HCT116 (cell line): ENCODE measurements at regions not wholly inside any gene's neighbourhood (a gene's known extent, or its start where the extent isn't known, plus 50 kb on each side); places are given as distances from the start of the nearest gene placed in this dataset.

Source experiments
- ATAC-seq: fragments of 200-7000 bp; cut with Tn5 transposase; 2 replicates; pipeline ENCODE4 v1.9.1; 2020; ENCODE audit warnings: mild to moderate bottlenecking, moderate library complexity
- BruUV-seq: library from RNA; stranded (reverse); fragments of 400-500 nt; replicated peaks from 2 replicates; lab custom pipeline; 2021; lab: Mats Ljungman, UMichigan
- CTCF ChIA-PET: fragments of 300-600 bp; sonication (Branson Sonifier 250); formaldehyde crosslinking; loops from one replicate; lab custom pipeline; 2021; ENCODE audit warnings: antibody characterized with exemption; lab: Charles Lee
- POLR2A ChIA-PET: fragments of 300-600, 350-600 bp; sonication (Branson Sonifier 250); formaldehyde crosslinking; loops from one replicate; lab custom pipeline; 2021; ENCODE audit warnings: antibody characterized with exemption; lab: Charles Lee
- RAD21 ChIA-PET, 2 experiments: fragments of 300-600 bp; sonication (Branson Sonifier 250); formaldehyde crosslinking; loops; one replicate each; lab custom pipeline; 2023; ENCODE audit warnings: low total read pairs in 2 of 2; ENCODE audit not compliant: uncharacterized antibody in 2 of 2, unreplicated experiment in 2 of 2, low non-redundant PET in 1 of 2; lab: Charles Lee
- DNase-seq: peaks from one replicate; pipeline ENCODE4 v3.0.0-alpha.2; 2010; ENCODE audit warnings: low read depth, low spot score
- H2AFZ ChIP-seq: fragments of 200-600 bp; shearing (Covaris generic), sonication (generic); 2 replicates; pipeline ENCODE4 v1.6.1; 2017; ENCODE audit warnings: low read depth, mixed run types, mixed read lengths, antibody characterized with exemption, low read length; ENCODE audit not compliant: poor library complexity, severe bottlenecking
- H3K27ac ChIP-seq: 2 replicates; pipeline ENCODE4 v1.5.1; 2012; ENCODE audit warnings: low read depth, low read length
- H3K27me3 ChIP-seq: fragments of 200-600 bp; sonication (generic); 2 replicates; pipeline ENCODE4 v1.6.1; 2016; ENCODE audit warnings: mixed run types, low read length, mixed read lengths; ENCODE audit not compliant: insufficient read depth
- H3K36me3 ChIP-seq, 2 experiments: fragments of 200-500 bp in 1 of 2; fragments of 200-600 bp in 1 of 2; sonication (Bioruptor generic) in 1 of 2; sonication (generic) in 1 of 2; 2 replicates each; pipeline versions ENCODE4 v1.5.1 to v1.6.1; 2014 to 2016; ENCODE audit warnings: low read length in 2 of 2, inconsistent platforms in 1 of 2, mixed read lengths in 1 of 2, mixed run types in 1 of 2; ENCODE audit not compliant: insufficient read depth in 2 of 2, control insufficient read depth in 1 of 2
- H3K4me1 ChIP-seq, 2 experiments: fragments of 200-600 bp in 1 of 2; sonication (generic) in 1 of 2; 2 replicates each; pipeline versions ENCODE4 v1.5.1 to v1.6.1; 2012 to 2017; ENCODE audit warnings: low read length in 2 of 2, inconsistent platforms in 1 of 2, mild to moderate bottlenecking in 1 of 2, mixed read lengths in 1 of 2, mixed run types in 1 of 2, moderate library complexity in 1 of 2; ENCODE audit not compliant: insufficient read depth in 2 of 2, control insufficient read depth in 1 of 2
- H3K4me2 ChIP-seq: fragments of 200-600 bp; sonication (generic); 2 replicates; pipeline ENCODE4 v1.6.1; 2017; ENCODE audit warnings: mixed run types, low read length, mixed read lengths
- H3K4me3 ChIP-seq, 2 experiments: fragments of 200-600 bp in 1 of 2; sonication (generic) in 1 of 2; replicated peaks in 1 of 2; 2 replicates each; pipeline ENCODE4 v1.5.1; 2011 to 2016; ENCODE audit warnings: low read length in 2 of 2, control low read depth in 1 of 2, low read depth in 1 of 2, mild to moderate bottlenecking in 1 of 2, mixed read lengths in 1 of 2, mixed run types in 1 of 2
- H3K79me2 ChIP-seq: fragments of 200-600 bp; sonication (generic); 2 replicates; pipeline ENCODE4 v1.6.1; 2017; ENCODE audit warnings: mild to moderate bottlenecking, mixed run types, low read length, moderate library complexity, mixed read lengths; ENCODE audit not compliant: insufficient read depth
- H3K9ac ChIP-seq: fragments of 200-600 bp; sonication (generic); 2 replicates; pipeline ENCODE4 v1.6.1; 2016; ENCODE audit warnings: low read length, mixed read lengths
- H3K9me2 ChIP-seq: fragments of 200-600 bp; sonication (generic), shearing (Covaris generic); 2 replicates; pipeline ENCODE4 v1.6.1; 2017; ENCODE audit warnings: mixed run types, mild to moderate bottlenecking, moderate library complexity; ENCODE audit not compliant: insufficient read depth
- H3K9me3 ChIP-seq, 2 experiments: fragments of 200-500 bp in 1 of 2; fragments of 200-600 bp in 1 of 2; sonication (Bioruptor generic) in 1 of 2; sonication (generic) in 1 of 2; 2 replicates each; pipeline ENCODE4 v1.6.1; 2014 to 2017; ENCODE audit warnings: low read length in 2 of 2, mixed read lengths in 2 of 2, inconsistent platforms in 1 of 2, low read depth in 1 of 2, mild to moderate bottlenecking in 1 of 2, mixed run types in 1 of 2, moderate library complexity in 1 of 2; ENCODE audit not compliant: control insufficient read depth in 1 of 2, insufficient read depth in 1 of 2
- H4K20me1 ChIP-seq: fragments of 200-600 bp; sonication (generic), shearing (Covaris generic); 2 replicates; pipeline ENCODE4 v1.6.1; 2017; ENCODE audit warnings: mixed run types, mild to moderate bottlenecking, moderate library complexity; ENCODE audit not compliant: insufficient read depth
- ATF3 ChIP-seq: IDR thresholded peaks from 2 replicates; pipeline ENCODE4 v1.6.1; 2012
- CBX3 ChIP-seq: IDR thresholded peaks from 2 replicates; pipeline ENCODE4 v1.6.1; 2012; ENCODE audit warnings: low read depth
- CEBPB ChIP-seq: IDR thresholded peaks from 2 replicates; pipeline ENCODE4 v1.6.1; 2012; ENCODE audit warnings: low read depth
- CTCF ChIP-seq, 3 experiments: fragments of 200-600 bp in 1 of 3; sonication (generic) in 1 of 3; IDR thresholded peaks in 2 of 3; conservative IDR thresholded peaks in 1 of 3; 2 replicates each; pipeline ENCODE4 v1.5.1; 2012 to 2017; ENCODE audit warnings: low read depth in 2 of 3, low read length in 2 of 3, antibody characterized with exemption in 1 of 3, borderline replicate concordance in 1 of 3, control low read depth in 1 of 3, mild to moderate bottlenecking in 1 of 3, mixed read lengths in 1 of 3, mixed run types in 1 of 3, moderate library complexity in 1 of 3; ENCODE audit not compliant: insufficient read depth in 1 of 3
- EGR1 ChIP-seq: IDR thresholded peaks from 2 replicates; pipeline ENCODE4 v1.6.1; 2012; ENCODE audit warnings: low read depth
- ELF1 ChIP-seq: IDR thresholded peaks from 2 replicates; pipeline ENCODE4 v1.6.1; 2012; ENCODE audit warnings: low read depth, borderline replicate concordance
- EZH2 ChIP-seq: fragments of 200-600 bp; sonication (generic); IDR thresholded peaks from 2 replicates; pipeline ENCODE4 v1.6.1; 2017; ENCODE audit warnings: antibody characterized with exemption, mixed run types
- FOSL1 ChIP-seq: IDR thresholded peaks from 2 replicates; pipeline ENCODE4 v1.6.1; 2012; ENCODE audit warnings: low read depth
- JUND ChIP-seq: IDR thresholded peaks from 2 replicates; pipeline ENCODE4 v1.6.1; 2012
- MAX ChIP-seq: IDR thresholded peaks from 2 replicates; pipeline ENCODE4 v1.6.1; 2012
- POLR2A ChIP-seq: IDR thresholded peaks from 2 replicates; pipeline ENCODE4 v1.7.0; 2011; ENCODE audit warnings: borderline replicate concordance; ENCODE audit not compliant: insufficient read depth, insufficient read length; ENCODE audit errors: extremely low read depth
- POLR2AphosphoS5 ChIP-seq: IDR thresholded peaks from 2 replicates; pipeline ENCODE4 v1.6.1; 2011; ENCODE audit warnings: mild to moderate bottlenecking, low read depth, low read length, moderate library complexity
- RAD21 ChIP-seq: IDR thresholded peaks from 2 replicates; pipeline ENCODE4 v1.6.1; 2012; ENCODE audit warnings: low read depth, mild to moderate bottlenecking
- YY1 ChIP-seq: IDR thresholded peaks from 2 replicates; pipeline ENCODE4 v1.6.1; 2011; ENCODE audit warnings: low read length, low read depth, moderate library complexity, mild to moderate bottlenecking; ENCODE audit not compliant: insufficient replicate concordance; ENCODE audit errors: extremely low read depth
- ZFX ChIP-seq: fragments of 450-650 bp; IDR thresholded peaks from 2 replicates; pipeline ENCODE4 v1.6.1; 2017
- ZNF274 ChIP-seq: fragments of 200-500 bp; sonication (Bioruptor generic); IDR thresholded peaks from 2 replicates; pipeline ENCODE4 v1.6.1; 2014; ENCODE audit warnings: mild to moderate bottlenecking, low read depth, low read length, inconsistent platforms
- intact Hi-C: fragments of 100-400 bp; cut with micrococcal nuclease; formaldehyde crosslinking; loops from 2 replicates; pipeline ENCODE4 v1.10.0; 2022
- TF ChIP-seq, protein P1 (sequence below): IDR thresholded peaks from 2 replicates; pipeline ENCODE4 v1.6.1; 2011; ENCODE audit warnings: mild to moderate bottlenecking, low read length, moderate library complexity; ENCODE audit not compliant: insufficient replicate concordance; ENCODE audit errors: extremely low read depth

DNA sequence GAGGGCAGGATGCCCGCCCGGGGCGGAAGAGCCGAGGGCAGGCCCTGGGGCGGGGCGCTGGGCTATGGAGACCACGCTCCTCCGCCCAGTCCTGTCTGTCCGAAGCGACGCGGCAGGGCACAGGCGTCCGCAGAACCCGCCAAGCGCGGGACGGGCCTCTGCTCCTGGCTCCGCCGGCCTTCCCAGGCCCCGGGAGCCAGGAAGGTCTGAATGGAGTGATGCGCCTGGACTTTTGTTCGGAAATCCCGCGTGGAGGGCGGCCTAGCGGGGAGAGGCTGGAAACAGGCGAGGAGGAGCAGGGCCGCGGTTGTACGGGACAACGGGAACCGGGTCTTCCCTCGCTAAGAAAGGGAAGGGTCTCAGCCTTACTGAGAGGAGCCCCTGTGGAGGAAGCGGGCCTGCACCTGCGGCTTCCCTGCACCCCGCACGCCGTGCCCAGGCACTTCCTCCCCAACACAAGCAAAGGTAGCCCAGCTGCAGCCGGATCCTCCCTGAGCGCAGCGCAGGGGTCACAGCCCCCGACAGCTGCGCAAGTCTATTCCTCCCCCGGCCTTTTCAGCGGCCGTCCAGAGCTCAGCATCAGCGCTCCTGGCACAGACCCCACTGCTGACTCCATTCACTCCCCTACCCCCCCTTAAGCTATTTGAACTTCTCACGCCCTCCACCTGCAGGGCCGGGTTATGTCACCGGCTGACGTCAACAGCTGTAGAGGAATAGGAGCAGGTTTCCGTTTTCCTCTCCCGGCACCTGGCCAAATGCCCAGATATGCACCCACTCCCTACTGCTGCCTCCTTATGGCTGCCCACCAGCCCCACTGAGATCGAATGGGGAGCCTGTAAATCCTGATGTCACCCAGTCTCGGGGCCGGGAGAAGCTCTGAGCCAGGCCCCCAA is 143.2 kb upstream of the RET start (continued):
- TF ChIP-seq ZFX: no peak
- no peak for TF ChIP-seq ATF3
- no peak for TF ChIP-seq CEBPB
- no peak for TF ChIP-seq EGR1
- no peak for TF ChIP-seq POLR2AphosphoS5
- TF ChIP-seq JUND: no peak
- no peak for TF ChIP-seq YY1

DNA sequence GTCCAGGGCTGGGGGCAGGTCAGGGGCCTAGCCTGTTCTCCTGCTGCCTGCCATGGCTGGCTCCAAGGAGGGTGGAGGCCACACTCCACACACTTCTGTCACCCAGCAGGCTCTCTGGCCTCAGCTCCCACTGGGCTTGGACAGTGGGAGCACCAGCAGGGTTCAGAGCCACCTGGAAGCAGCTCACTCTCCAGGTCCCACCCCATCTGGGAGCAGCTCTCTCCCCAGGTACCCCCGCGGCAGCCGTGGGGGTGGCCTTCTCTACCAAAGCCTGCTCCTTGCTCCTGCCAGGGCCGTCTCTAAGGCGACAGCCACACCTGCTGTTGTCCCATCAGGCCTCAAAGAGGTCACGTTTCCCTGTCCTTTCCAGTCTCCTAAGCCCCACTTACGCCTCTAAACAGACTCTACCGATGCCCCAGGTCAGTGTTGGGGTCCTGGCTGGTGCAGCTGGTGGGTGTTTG is 142.5 kb upstream of the RET start:
- Histone ChIP-seq H2AFZ (no peak overlapping the region), H3K27ac (no peak overlapping the region), H3K9ac (no peak overlapping the region), H3K4me2 (no peak overlapping the region), H3K9me2 (no peaks in the 10 kb centered on the region), H3K79me2 (no peaks in the 10 kb centered on the region), H3K4me1 (no peaks in the 10 kb centered on the region), H3K4me3 (no peak overlapping the region), H3K27me3 (no peaks in the 10 kb centered on the region), H3K9me3 (no peaks in the 10 kb centered on the region), H3K36me3 (no peaks in the 10 kb centered on the region), H4K20me1 (no peaks in the 10 kb centered on the region)
- no peak for ATAC-seq
- no peak for TF ChIP-seq CEBPB
- TF ChIP-seq ZNF274: no peak
- TF ChIP-seq, protein P1, sequence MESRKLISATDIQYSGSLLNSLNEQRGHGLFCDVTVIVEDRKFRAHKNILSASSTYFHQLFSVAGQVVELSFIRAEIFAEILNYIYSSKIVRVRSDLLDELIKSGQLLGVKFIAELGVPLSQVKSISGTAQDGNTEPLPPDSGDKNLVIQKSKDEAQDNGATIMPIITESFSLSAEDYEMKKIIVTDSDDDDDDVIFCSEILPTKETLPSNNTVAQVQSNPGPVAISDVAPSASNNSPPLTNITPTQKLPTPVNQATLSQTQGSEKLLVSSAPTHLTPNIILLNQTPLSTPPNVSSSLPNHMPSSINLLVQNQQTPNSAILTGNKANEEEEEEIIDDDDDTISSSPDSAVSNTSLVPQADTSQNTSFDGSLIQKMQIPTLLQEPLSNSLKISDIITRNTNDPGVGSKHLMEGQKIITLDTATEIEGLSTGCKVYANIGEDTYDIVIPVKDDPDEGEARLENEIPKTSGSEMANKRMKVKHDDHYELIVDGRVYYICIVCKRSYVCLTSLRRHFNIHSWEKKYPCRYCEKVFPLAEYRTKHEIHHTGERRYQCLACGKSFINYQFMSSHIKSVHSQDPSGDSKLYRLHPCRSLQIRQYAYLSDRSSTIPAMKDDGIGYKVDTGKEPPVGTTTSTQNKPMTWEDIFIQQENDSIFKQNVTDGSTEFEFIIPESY: no peak
- TF ChIP-seq FOSL1: no peak
- no peak for TF ChIP-seq YY1
- TF ChIP-seq ELF1: no peak
- TF ChIP-seq CTCF (IDR thresholded peaks at IDR 0.05 in 2 of 3, conservative IDR thresholded peaks at IDR 0.05 in 1 of 3; ENCODE audit: borderline replicate concordance in 1 of 3, insufficient read depth in 1 of 3, low read depth in 2 of 3, low read length in 2 of 3): no peak
- TF ChIP-seq ATF3: no peak
- TF ChIP-seq CBX3: no peak
- TF ChIP-seq MAX: no peak
- no peak for TF ChIP-seq RAD21
- no peak for TF ChIP-seq EZH2
- no peak for TF ChIP-seq POLR2AphosphoS5
- no peak for TF ChIP-seq POLR2A
- no peak for DNase-seq
- BruUV-seq: no TSS peak
- ChIA-PET POLR2A (no interaction called here), CTCF (no interaction called here), RAD21 (no interaction called here)
- intact Hi-C loops: no loop called here
